Body of pancreas (tissue), 4 donors: ENCODE measurements at regions not wholly inside any gene's neighbourhood (a gene's known extent, or its start where the extent isn't known, plus 50 kb on each side); places are given as distances from the start of the nearest gene placed in this dataset.

ENCODE experiments used
- ATAC-seq: fragments of 150-250 bp; one replicate; pipeline ENCODE4 v1.9.1; 2016
- DNase-seq, 4 donors: peaks; one replicate each; pipeline ENCODE4 v3.0.0-alpha.2; 2019
- H3K27ac ChIP-seq, 4 donors: fragments of 200-600 bp; sonication (generic); 1 replicate in 3 of 4; 2 replicates in 1 of 4; pipeline versions ENCODE4 v1.5.1 to v1.6.1; 2016 to 2019; ENCODE audit warnings: mild to moderate bottlenecking in 1 of 4, mixed read lengths in 1 of 4, moderate library complexity in 1 of 4
- H3K27me3 ChIP-seq, 2 donors: fragments of 200-600 bp; sonication (generic); one replicate each; pipeline ENCODE4 v1.6.0; 2016; ENCODE audit warnings: mild to moderate bottlenecking in 1 of 2
- H3K36me3 ChIP-seq, 2 donors: fragments of 200-600 bp; sonication (generic); replicated peaks in 1 of 2; 2 replicates each; pipeline ENCODE4 v1.5.1; 2016; ENCODE audit warnings: low read depth in 2 of 2; ENCODE audit not compliant: insufficient read depth in 1 of 2
- H3K4me1 ChIP-seq: fragments of 200-600 bp; sonication (generic); one replicate; pipeline ENCODE4 v1.6.0; 2016
- H3K4me3 ChIP-seq, 2 donors: fragments of 200-600 bp; sonication (generic); 1 replicate in 1 of 2; 2 replicates in 1 of 2; pipeline ENCODE4 v1.5.1; 2016 to 2019
- H3K9me3 ChIP-seq, 3 donors: fragments of 200-600 bp; sonication (generic); 1 replicate in 2 of 3; 2 replicates in 1 of 3; pipeline ENCODE4 v1.5.1; 2016
- POLR2A ChIP-seq, 3 donors: fragments of 450-650 bp; IDR thresholded peaks; one replicate each; pipeline ENCODE4 v1.6.1; 2016; ENCODE audit warnings: antibody characterized with exemption in 3 of 3, mild to moderate bottlenecking in 2 of 3
- WGBS, 2 donors: methylation state at CpG; one replicate each; pipeline ENCODE4 v1.1.5; 2017; 5-methylcytosine and 5-hydroxymethylcytosine counted together
- intact Hi-C: fragments of 100-400 bp; cut with DNase I; formaldehyde crosslinking; loops from one replicate; pipeline ENCODE4 v1.15.1; 2023
- TF ChIP-seq, protein P1 (sequence below), 7 experiments: fragments of 450-650 bp in 4 of 7; fragments of 200-600 bp in 3 of 7; sonication (generic) in 3 of 7; IDR thresholded peaks; one replicate each; pipeline ENCODE4 v1.5.1; 2016 to 2019; ENCODE audit warnings: antibody characterized with exemption in 7 of 7

DNA sequence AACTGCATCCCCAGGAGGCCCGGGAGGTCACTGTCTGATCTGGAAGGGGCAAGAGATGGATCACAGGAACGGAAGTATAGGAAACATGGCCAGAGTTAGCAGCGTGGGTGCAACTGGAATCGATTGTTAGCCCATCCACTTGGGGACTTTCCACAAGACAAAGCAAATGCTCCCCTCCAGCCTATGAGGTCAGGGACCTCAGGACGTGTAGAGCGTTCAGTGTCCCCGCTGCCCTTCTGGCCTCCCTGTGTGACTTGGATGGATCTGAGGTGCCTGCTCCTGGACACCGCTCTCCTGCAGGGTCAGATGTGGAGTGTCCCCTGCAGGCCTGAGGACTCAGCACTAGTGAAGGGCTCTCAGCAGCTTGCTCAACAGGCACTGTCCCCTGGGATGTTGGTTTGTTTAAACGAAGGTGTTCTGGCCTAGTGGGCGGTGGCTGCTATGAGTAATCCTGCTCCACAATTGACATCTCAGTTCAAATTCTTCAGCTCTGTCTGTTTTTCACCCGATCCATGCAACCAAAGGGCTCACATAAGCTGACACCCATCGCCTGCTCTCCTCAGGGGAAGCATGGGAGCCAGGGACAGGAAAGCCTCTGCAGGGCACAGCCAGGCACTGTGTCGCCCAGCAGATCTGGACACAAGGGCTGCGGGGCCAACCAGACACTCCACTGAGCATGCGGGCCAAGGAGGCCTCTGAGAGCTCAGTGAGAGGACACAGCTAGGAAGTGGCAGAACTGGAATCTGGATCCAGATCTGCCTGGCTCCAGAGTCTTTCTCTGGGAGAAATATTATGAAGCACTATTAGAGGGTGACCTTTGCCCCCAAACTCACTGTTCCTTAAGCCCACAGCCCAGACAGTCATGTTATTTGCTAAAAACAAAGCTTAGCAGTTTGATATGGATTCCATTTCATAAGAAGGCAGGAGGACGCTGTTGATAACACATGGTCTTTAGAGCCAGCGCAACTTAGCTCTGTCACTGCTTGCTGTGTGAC is 78.5 kb downstream of the RHOB start:
- H3K4me1 ChIP-seq = peaks cover 16% of the 10 kb centered on the region
- no peaks in the 10 kb centered on the region for H3K27me3 ChIP-seq
- TF ChIP-seq POLR2A (IDR thresholded peaks at IDR 0.05) = no peak
- TF ChIP-seq, protein P1, sequence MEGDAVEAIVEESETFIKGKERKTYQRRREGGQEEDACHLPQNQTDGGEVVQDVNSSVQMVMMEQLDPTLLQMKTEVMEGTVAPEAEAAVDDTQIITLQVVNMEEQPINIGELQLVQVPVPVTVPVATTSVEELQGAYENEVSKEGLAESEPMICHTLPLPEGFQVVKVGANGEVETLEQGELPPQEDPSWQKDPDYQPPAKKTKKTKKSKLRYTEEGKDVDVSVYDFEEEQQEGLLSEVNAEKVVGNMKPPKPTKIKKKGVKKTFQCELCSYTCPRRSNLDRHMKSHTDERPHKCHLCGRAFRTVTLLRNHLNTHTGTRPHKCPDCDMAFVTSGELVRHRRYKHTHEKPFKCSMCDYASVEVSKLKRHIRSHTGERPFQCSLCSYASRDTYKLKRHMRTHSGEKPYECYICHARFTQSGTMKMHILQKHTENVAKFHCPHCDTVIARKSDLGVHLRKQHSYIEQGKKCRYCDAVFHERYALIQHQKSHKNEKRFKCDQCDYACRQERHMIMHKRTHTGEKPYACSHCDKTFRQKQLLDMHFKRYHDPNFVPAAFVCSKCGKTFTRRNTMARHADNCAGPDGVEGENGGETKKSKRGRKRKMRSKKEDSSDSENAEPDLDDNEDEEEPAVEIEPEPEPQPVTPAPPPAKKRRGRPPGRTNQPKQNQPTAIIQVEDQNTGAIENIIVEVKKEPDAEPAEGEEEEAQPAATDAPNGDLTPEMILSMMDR (IDR thresholded peaks at IDR 0.05) = no peak
- no peaks in the 10 kb centered on the region for H3K36me3 ChIP-seq
- peak overlapping the region in 2 of 4 donors; percentile 16 to 49 for H3K27ac ChIP-seq
- ATAC-seq (peak; percentile 58), DNase-seq (peak in 3 of 4 donors; percentile 36 to 50 (median 39))
- WGBS, 2 donors = 65 to 75% methylated on average over 8 to 17 of the region's 17 CpGs
- no peaks in the 10 kb centered on the region for H3K9me3 ChIP-seq
- H3K4me3 ChIP-seq = no peak overlapping the region
- intact Hi-C loops = no loop called here

DNA sequence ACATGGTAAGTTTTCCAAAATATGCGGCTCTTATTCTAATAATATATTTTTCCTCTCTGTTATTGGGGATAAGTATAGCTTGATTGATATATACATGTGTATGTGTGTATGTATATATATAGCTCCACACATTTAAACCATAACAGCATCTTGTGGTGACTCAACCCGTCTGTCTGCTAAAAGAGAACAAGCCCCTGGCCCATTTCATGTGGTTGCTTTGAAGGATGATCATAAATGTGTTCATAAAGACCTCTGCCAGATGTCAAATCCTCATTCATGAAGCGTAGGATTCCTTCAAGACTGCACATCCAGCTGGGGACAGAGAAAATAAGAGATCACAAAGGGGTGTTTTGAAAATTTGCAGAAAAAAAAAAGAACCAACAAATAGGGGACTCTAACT is 79.3 kb downstream of the RHOB start:
- TF ChIP-seq, protein P1 (IDR thresholded peaks at IDR 0.05) = no peak
- TF ChIP-seq POLR2A (IDR thresholded peaks at IDR 0.05) = no peak
- no peak for DNase-seq
- intact Hi-C loops = no loop called here
- Histone ChIP-seq H3K4me1 (peaks cover 16% of the 10 kb centered on the region), H3K9me3 (no peaks in the 10 kb centered on the region), H3K27me3 (no peaks in the 10 kb centered on the region), H3K4me3 (no peak overlapping the region), H3K27ac (peak overlapping the region in 1 of 4 donors; percentile 5), H3K36me3 (no peaks in the 10 kb centered on the region)
- ATAC-seq = no peak
- 83 to 88% methylated on average over 3 of the region's 3 CpGs for WGBS, 2 donors

- Histone ChIP-seq H3K4me3 (no peak overlapping the region), H3K36me3 (no peaks in the 10 kb centered on the region), H3K27ac (peak overlapping the region in 1 of 4 donors; percentile 5), H3K4me1 (peaks cover 16% of the 10 kb centered on the region), H3K9me3 (no peaks in the 10 kb centered on the region), H3K27me3 (no peaks in the 10 kb centered on the region)
- ATAC-seq (no peak), DNase-seq (peak in 2 of 4 donors; percentile 20 to 30)
- intact Hi-C loops = no loop called here
- 21 to 57% methylated on average over 2 to 5 of the region's 5 CpGs for WGBS, 2 donors
- TF ChIP-seq POLR2A (IDR thresholded peaks at IDR 0.05) = no peak
Measured at GRCh38 chr2:20526708-20527107, 79.8 kb downstream of the RHOB start.

DNA sequence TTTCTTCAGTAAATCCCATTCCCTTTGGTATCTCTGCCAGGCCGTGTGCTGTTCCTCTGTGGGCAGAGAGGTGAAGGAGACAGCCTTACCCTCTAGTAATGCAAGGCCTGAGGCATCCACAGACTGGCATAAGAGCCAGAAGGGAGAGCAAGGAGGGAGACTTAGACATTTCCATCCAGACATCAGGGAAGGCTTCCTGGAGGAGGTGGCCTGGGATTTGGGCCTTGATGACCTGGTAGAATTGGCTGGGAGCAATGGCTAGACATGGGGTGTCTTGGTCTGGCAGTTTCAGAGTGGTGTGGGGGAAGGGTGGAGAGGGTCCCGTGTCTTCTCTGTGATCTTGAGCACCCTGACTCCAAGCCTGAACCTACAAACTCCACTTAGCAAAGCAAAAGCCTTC is 81.8 kb downstream of the RHOB start:
- ATAC-seq = no peak

DNA sequence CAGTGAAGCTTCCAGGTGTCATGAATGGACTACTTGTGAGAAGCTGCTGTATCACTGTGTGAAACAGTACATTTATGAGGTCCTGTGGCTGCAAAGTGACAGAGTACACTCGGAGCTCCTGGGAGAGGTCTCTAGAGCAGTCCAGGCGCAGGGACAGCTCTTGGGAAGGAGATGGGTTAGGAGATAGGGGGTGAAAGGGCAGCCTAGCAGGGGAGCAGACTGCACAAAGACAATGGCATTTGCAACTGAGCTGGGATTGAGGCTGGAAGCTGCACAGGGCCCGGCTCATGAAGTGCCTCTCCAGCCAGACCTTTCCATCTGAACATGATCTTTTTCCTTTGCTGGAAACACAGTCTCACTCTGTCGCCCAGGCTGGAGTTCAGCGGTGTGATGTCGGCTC is 83.6 kb downstream of the RHOB start:
- Histone ChIP-seq H3K27me3 (no peaks in the 10 kb centered on the region), H3K4me3 (no peak overlapping the region), H3K36me3 (no peaks in the 10 kb centered on the region), H3K4me1 (peaks cover 10% of the 10 kb centered on the region), H3K9me3 (no peaks in the 10 kb centered on the region), H3K27ac (no peak overlapping the region)
- 80 to 91% methylated on average over 4 to 6 of the region's 6 CpGs for WGBS, 2 donors
- TF ChIP-seq, protein P1 (IDR thresholded peaks at IDR 0.05) = no peak
- no peak for TF ChIP-seq POLR2A (IDR thresholded peaks at IDR 0.05)
- ATAC-seq (no peak), DNase-seq (no peak)
- intact Hi-C loops = no loop called here

More for the DNA sequence above, 81.8 kb downstream of the RHOB start:
- DNase-seq = no peak
- Histone ChIP-seq H3K27me3 (no peaks in the 10 kb centered on the region), H3K36me3 (no peaks in the 10 kb centered on the region), H3K27ac (no peak overlapping the region), H3K4me1 (peaks cover 16% of the 10 kb centered on the region), H3K4me3 (no peak overlapping the region), H3K9me3 (no peaks in the 10 kb centered on the region)
- no peak for TF ChIP-seq POLR2A (IDR thresholded peaks at IDR 0.05)
- TF ChIP-seq, protein P1 (IDR thresholded peaks at IDR 0.05) = no peak
- intact Hi-C loops = no loop called here
- WGBS, 2 donors = 72 to 76% methylated on average over 2 of the region's 2 CpGs
